ENCODE measurements at regions not wholly inside any gene's neighbourhood (a gene's known extent, or its start where the extent isn't known, plus 50 kb on each side); places are given as distances from the start of the nearest gene placed in this dataset.
A peak's percentile ranks its signal among the peaks of the same experiment; 100 is the strongest.

DNA sequence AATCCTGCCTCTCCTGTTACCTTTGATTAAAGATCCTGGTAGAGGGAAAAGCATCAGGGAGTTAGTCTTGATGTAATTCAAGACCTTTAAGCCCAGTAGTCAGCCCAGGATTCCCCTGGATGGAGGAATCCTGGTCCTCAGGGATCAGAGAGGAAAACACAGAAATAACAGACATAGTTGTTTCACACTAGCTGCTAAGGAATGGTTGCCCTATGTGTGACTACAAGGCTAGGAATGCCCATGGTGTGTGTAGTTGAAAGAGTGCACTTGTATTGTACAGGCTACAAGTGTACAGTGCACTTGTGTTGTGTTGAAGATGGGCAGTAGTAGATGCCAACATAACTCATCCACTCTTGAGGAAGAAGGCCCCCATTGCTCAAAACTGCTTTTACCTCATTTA, 226.8 kb downstream of the AASDHPPT start:
- no TSS peak for BruUV-seq (replicated peaks)
- Histone ChIP-seq H3K4me1 (ENCODE audit: insufficient read depth, low read length) (peaks cover 10% of the 10 kb centered on the region), H4K20me1 (ENCODE audit: low read length) (no peaks in the 10 kb centered on the region), H3K79me2 (ENCODE audit: low read length) (no peaks in the 10 kb centered on the region), H3K4me3 (ENCODE audit: low read length) (no peak overlapping the region), H3K9me2 (replicated peaks; ENCODE audit: low read length) (no peaks in the 10 kb centered on the region), H3K27ac (ENCODE audit: low read length) (no peak overlapping the region), H3K27me3 (ENCODE audit: low read length) (no peaks in the 10 kb centered on the region), H3K9ac (ENCODE audit: low read length) (no peak overlapping the region), H3F3A (ENCODE audit: low read length, unreplicated experiment) (no peaks in the 10 kb centered on the region), H3K9me3 (ENCODE audit: low read length) (peaks cover 13% of the 10 kb centered on the region; the same call in 1 of the 2 replicates), H2AFZ (ENCODE audit: low read length) (no peak overlapping the region), H3K36me3 (ENCODE audit: low read depth, low read length) (no peaks in the 10 kb centered on the region; the same call in 1 of the 2 replicates), H3K4me2 (ENCODE audit: low read length) (no peak overlapping the region)
- CTCF ChIA-PET, result no interaction called here
- POLR2A ChIA-PET (ENCODE audit: unreplicated experiment), result no interaction called here
- no peak for DNase-seq
- ATAC-seq, result no peak
- TF ChIP-seq CTCF (conservative IDR thresholded peaks at IDR 0.05; ENCODE audit: low read depth, low read length) (no peak), EZH2phosphoT487 (IDR thresholded peaks at IDR 0.05; ENCODE audit: borderline replicate concordance, low read length) (no peak)
- intact Hi-C loops (cut with micrococcal nuclease), result loop anchor here (10.0 kb wide), 1 partner anchor 219 kb away; no protein-coding TSS in a partner anchor

DNA sequence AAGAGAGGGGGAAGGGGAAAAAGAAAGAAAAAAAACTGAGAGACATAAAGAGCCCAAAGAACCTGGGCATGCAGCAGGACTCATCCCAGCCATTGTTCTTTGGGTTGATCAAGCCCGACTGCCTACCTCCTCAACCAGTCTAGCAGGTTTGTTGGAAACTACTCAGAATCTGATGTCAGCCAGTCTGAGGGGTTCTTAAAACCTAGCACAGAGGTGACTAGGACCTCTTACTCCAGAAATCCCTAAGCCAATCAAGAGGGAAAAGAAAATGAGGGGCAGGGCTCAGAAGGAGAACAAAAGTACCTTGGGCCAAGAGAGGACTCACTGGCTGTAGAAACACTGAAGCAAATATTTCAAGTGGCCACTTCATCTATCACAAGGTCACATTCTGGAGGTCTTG, 228.0 kb downstream of the AASDHPPT start:
- Histone ChIP-seq H3K79me2 (ENCODE audit: low read length) (no peaks in the 10 kb centered on the region), H3K9me3 (ENCODE audit: low read length) (peaks cover 13% of the 10 kb centered on the region; the same call in 1 of the 2 replicates), H2AFZ (ENCODE audit: low read length) (no peak overlapping the region), H3K4me3 (ENCODE audit: low read length) (no peak overlapping the region), H3F3A (ENCODE audit: low read length, unreplicated experiment) (no peaks in the 10 kb centered on the region), H3K4me1 (ENCODE audit: insufficient read depth, low read length) (peaks cover 10% of the 10 kb centered on the region), H3K27ac (ENCODE audit: low read length) (no peak overlapping the region), H3K4me2 (ENCODE audit: low read length) (no peak overlapping the region; the same call in 1 of the 2 replicates), H4K20me1 (ENCODE audit: low read length) (no peaks in the 10 kb centered on the region), H3K9ac (ENCODE audit: low read length) (no peak overlapping the region), H3K27me3 (ENCODE audit: low read length) (no peaks in the 10 kb centered on the region), H3K9me2 (replicated peaks; ENCODE audit: low read length) (no peaks in the 10 kb centered on the region), H3K36me3 (ENCODE audit: low read depth, low read length) (no peaks in the 10 kb centered on the region; the same call in 1 of the 2 replicates)
- CTCF ChIA-PET, result no interaction called here
- POLR2A ChIA-PET (ENCODE audit: unreplicated experiment), result no interaction called here
- peak; percentile 54; the same call in 1 of the 2 replicates for ATAC-seq
- peak; percentile 83 for DNase-seq
- intact Hi-C loops (cut with micrococcal nuclease), result loop anchor here (10.0 kb wide), 1 partner anchor 221 kb away; no protein-coding TSS in a partner anchor
- TF ChIP-seq EZH2phosphoT487 (IDR thresholded peaks at IDR 0.05; ENCODE audit: borderline replicate concordance, low read length) (no peak), EZH2 (IDR thresholded peaks at IDR 0.05; ENCODE audit: low read length, unreplicated experiment) (no peak), CTCF (conservative IDR thresholded peaks at IDR 0.05; ENCODE audit: low read depth, low read length) (no peak)
- BruUV-seq (replicated peaks), result no TSS peak

DNA sequence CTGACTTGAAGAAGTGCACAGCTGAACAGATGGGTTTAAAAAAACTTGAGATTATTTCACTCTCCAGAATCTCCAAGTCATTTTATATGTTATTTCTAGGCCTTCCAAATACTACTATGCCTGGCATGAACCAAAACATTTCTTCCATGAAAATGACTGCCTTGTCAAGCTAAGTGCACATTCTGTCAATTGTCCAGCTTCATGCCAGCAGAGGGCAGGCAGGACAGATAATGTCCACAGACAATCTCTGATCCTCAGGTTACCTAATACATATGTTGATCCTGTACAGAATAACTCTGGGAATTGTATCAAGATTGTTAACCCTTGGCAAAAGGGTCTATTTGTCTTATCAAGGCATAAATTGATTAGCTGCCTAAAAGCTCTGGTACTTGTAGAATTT, 229.5 kb downstream of the AASDHPPT start:
- H3K4me1 ChIP-seq (ENCODE audit: insufficient read depth, low read length), result peaks cover 10% of the 10 kb centered on the region
- no peaks in the 10 kb centered on the region for H3K9me2 ChIP-seq (replicated peaks; ENCODE audit: low read length)
- TF ChIP-seq EZH2phosphoT487 (IDR thresholded peaks at IDR 0.05; ENCODE audit: borderline replicate concordance, low read length), result no peak
- peak; percentile 62 for TF ChIP-seq CTCF (conservative IDR thresholded peaks at IDR 0.05; ENCODE audit: low read depth, low read length)
- no peak for TF ChIP-seq EZH2 (IDR thresholded peaks at IDR 0.05; ENCODE audit: low read length, unreplicated experiment)
- peaks cover 4% of the 10 kb centered on the region; the same call in 1 of the 2 replicates for H3K9me3 ChIP-seq (ENCODE audit: low read length)
- H3K79me2 ChIP-seq (ENCODE audit: low read length), result no peaks in the 10 kb centered on the region
- H3K27me3 ChIP-seq (ENCODE audit: low read length), result no peaks in the 10 kb centered on the region
- no peak overlapping the region for H3K9ac ChIP-seq (ENCODE audit: low read length)
- H3K36me3 ChIP-seq (ENCODE audit: low read depth, low read length), result no peaks in the 10 kb centered on the region
- no peak overlapping the region for H3K27ac ChIP-seq (ENCODE audit: low read length)
- ChIA-PET POLR2A (ENCODE audit: unreplicated experiment) (no interaction called here), CTCF (interaction anchor here (0.6 to 1.4 kb wide), 4 partner anchors 25 to 278 kb away, joined by 3 to 7 read pairs (median 5); no protein-coding TSS in a partner anchor)
- H3K4me3 ChIP-seq (ENCODE audit: low read length), result no peak overlapping the region
- no peaks in the 10 kb centered on the region for H3F3A ChIP-seq (ENCODE audit: low read length, unreplicated experiment)
- no peak overlapping the region for H2AFZ ChIP-seq (ENCODE audit: low read length)
- BruUV-seq (replicated peaks), result no TSS peak
- ATAC-seq (peak; percentile 82), DNase-seq (peak; percentile 44)
- H3K4me2 ChIP-seq (ENCODE audit: low read length), result no peak overlapping the region
- H4K20me1 ChIP-seq (ENCODE audit: low read length), result no peaks in the 10 kb centered on the region
- intact Hi-C loops (cut with micrococcal nuclease), result loop anchor here (1.0 to 10.0 kb wide), 3 partner anchors 150 to 278 kb away; no protein-coding TSS in a partner anchor

Data from PC-3 (cell line).